ENCODE measurements at regions not wholly inside any gene's neighbourhood (a gene's known extent, or its start where the extent isn't known, plus 50 kb on each side); places are given as distances from the start of the nearest gene placed in this dataset.

GRCh38 chr7:142389544-142389943 is 131.7 kb upstream of the PRSS58 start:
- no peak for TF ChIP-seq SUZ12 (IDR thresholded peaks at IDR 0.05; ENCODE audit: extremely low read depth, insufficient read depth, insufficient read length)
- no peak for TF ChIP-seq YY1 (IDR thresholded peaks at IDR 0.05; ENCODE audit: insufficient read depth, insufficient read length)
- TF ChIP-seq ZNF274 (IDR thresholded peaks at IDR 0.05; ENCODE audit: low read depth, low read length) = no peak
